Activated naive CD4-positive, alpha-beta T cell treated with anti-CD3 and anti-CD28 coated beads, Interleukin-2, amount 50 U/mL, for 72 hours (primary cell): ENCODE measurements at regions not wholly inside any gene's neighbourhood (a gene's known extent, or its start where the extent isn't known, plus 50 kb on each side); places are given as distances from the start of the nearest gene placed in this dataset.
"Not testable (repeated sequence)": the region's sequence is repeated elsewhere in the genome, so short reads cannot be mapped to it uniquely, and the experiment has no call there.

Source experiments
- ATAC-seq, 2 donors: fragments of 150-1000 bp; cut with Tn5 transposase; 2 replicates each; pipeline ENCODE4 v1.10.0; 2021; ENCODE audit warnings: mild to moderate bottlenecking in 2 of 2, moderate library complexity in 2 of 2
- DNase-seq, 2 donors: peaks; one replicate each; pipeline ENCODE4 v3.0.0; 2021 to 2022; ENCODE audit warnings: low spot score in 2 of 2
- H3K27ac Mint-ChIP-seq, 2 donors: one replicate each; pipeline ENCODE4 v1.8.0; 2022; ENCODE audit warnings: mild to moderate bottlenecking in 2 of 2, mixed read lengths in 2 of 2
- H3K36me3 Mint-ChIP-seq, 2 donors: one replicate each; pipeline ENCODE4 v1.8.0; 2022; ENCODE audit warnings: mixed read lengths in 2 of 2
- H3K9me3 Mint-ChIP-seq, 2 donors: one replicate each; pipeline ENCODE4 v1.8.0; 2022; ENCODE audit warnings: mixed read lengths in 2 of 2

DNA sequence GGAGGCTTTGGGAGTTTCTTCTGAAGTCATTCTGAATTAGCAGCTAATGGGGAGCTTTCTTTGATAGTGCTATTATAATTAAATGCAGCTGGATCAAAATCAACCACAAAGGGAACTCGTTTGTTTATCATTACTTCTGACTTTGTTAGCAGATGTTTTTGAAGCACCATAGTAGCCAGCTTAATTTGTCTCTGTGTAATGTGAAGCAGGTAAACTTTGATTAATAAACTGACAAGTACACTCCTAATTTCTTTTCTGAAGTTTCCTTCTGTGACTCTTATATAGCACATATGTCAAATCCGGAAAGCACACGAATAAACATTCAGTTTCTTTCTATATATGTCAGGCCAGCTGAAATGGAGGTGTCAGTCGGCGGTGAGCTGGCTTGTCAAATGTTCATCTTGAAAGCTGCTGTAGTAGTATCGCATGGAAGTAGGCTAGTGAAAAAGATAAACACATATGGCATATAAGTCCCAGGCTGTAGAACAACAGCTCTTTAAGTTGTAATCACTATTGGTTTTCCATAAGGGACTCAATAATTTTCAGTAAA, 451.9 kb upstream of the ZEB2 start:
- no peak for ATAC-seq
- Mint-ChIP-seq H3K27ac (no peak overlapping the region), H3K36me3 (peaks cover 0 to 12% of the 10 kb centered on the region in 2 donors), H3K9me3 (peaks cover 6 to 23% of the 10 kb centered on the region in 2 donors)
- no peak for DNase-seq

DNA sequence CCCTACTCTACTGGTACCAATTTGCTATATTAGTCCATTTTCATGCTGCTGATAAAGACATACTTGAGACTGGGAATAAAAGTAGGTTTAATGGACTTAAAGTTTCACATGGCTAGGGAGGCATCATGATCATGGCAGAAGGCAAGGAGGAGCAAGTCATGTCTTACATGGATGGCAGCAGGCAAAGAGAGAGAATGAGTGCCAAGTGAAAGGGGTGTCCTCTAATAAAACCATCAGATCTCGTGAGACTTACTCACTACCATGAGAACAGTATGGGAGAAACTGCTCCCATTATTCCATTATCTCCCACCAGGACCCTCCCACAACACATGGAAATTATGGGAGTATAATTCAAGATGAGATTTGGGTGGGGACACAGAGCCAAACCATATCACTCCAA, 450.5 kb upstream of the ZEB2 start:
- peaks cover 6 to 23% of the 10 kb centered on the region in 2 donors for H3K9me3 Mint-ChIP-seq
- H3K36me3 Mint-ChIP-seq, result peaks cover 0 to 12% of the 10 kb centered on the region in 2 donors
- H3K27ac Mint-ChIP-seq, ATAC-seq, DNase-seq: not testable (repeated sequence)

DNA sequence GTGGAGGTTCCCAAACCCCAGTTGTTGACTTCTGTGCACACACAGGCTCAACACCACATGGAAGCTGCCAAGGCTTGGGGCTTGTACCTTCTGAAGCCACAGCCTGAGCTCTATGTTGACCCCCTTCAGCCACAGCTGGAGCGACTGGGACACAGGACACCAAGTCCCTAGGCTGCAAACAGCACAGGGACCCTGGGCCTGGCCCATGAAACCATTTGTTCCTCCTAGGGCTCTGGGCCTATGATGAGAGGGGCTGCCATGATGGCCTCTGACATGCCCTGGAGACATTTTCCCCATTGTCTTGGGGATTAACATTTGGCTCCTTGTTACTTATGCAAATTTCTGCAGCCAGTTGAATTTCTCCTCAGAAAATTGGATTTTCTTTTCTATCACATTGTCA, 449.6 kb upstream of the ZEB2 start:
- Mint-ChIP-seq H3K9me3 (peaks cover 12 to 28% of the 10 kb centered on the region in 2 donors), H3K36me3 (peaks cover 6 to 12% of the 10 kb centered on the region in 2 donors)
- not testable (repeated sequence) for H3K27ac Mint-ChIP-seq, DNase-seq, ATAC-seq

DNA sequence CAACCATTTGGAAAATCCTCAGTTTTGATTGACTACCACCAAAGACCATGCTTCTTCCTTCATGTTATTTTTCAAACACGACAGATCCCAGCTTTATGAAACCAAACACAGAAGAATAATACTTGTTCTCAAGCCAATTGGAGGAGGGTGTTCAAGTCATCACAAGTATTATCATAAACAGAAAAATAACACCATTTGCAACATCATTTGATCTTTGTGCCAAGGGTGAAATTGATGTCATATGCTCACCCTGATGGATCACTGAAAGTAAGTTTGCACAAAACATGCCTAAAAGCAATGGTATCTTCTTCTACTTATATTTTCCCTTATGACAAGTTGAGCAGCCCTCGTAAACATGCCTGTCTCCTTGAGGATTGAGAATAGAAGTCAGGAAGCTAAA, 448.0 kb upstream of the ZEB2 start:
- ATAC-seq, result no peak
- H3K9me3 Mint-ChIP-seq, result peaks cover 16 to 32% of the 10 kb centered on the region in 2 donors
- no peak overlapping the region for H3K27ac Mint-ChIP-seq
- DNase-seq, result no peak
- peaks cover 6 to 12% of the 10 kb centered on the region in 2 donors for H3K36me3 Mint-ChIP-seq

DNA sequence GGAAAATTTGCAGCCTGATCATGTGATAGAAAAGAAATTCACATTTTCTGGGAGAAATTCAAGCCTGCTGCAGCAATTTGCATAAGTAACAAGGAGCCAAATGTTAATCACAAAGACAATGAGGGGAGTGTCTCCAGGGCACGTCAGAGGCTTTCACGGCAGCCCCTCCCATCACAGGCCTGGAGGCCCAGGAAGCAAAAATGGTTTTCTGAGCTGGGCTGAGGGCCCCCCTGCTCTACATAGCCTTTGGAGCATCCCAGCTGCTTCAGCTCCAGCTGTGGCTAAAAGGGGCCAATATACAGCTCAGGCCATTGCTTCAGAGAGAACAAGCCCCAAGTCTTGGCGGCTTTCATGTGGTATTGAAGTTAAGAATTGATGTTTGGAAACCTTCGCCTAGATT, 445.3 kb upstream of the ZEB2 start:
- H3K36me3 Mint-ChIP-seq, result peaks cover 5 to 6% of the 10 kb centered on the region in 2 donors
- ATAC-seq (no peak), DNase-seq (no peak)
- H3K27ac Mint-ChIP-seq, result no peak overlapping the region
- peaks cover 19 to 25% of the 10 kb centered on the region in 2 donors for H3K9me3 Mint-ChIP-seq

DNA sequence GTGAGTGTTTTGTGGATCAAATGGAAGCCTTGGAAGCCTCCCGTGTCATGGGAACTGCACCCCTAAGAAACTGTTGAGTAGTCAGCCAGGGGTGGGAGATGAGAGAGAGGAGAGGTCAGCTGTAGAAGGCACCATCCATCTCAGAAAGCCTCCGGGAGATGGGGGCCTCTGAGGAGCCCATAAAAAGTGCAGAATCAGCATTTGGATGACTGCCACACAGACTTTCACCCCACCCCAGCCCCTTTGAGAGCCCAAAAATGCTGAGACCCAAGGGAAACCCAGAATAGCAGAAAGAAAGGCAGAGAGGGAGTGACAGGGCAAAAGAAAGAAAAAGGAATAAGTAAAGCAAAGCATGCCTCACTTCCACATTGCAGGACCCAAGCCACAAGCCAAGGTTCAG, 443.1 kb upstream of the ZEB2 start:
- ATAC-seq (no peak), DNase-seq (no peak)
- H3K27ac Mint-ChIP-seq, result no peak overlapping the region
- H3K36me3 Mint-ChIP-seq, result peaks cover 0 to 6% of the 10 kb centered on the region in 2 donors
- H3K9me3 Mint-ChIP-seq, result peaks cover 13 to 15% of the 10 kb centered on the region in 2 donors

DNA sequence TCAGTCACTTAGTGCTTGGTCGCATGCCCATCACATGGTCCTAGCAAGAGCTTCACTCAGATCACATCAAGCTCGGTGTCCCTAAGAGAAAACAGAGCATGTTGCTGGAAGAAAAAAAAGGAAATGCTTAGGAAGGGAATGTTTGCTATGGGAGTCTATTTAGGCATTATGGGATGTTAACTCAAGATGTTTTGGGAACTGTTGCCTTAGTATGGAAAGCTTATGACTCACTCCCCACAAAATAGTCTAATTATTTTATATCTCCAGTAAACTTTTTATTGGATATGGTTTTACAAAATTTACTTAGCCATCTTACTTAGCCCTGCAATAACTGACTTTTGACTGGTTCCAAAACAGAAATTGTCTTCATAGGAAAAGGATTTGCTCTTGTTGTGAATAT, 439.5 kb upstream of the ZEB2 start:
- ATAC-seq (no peak), DNase-seq (no peak)
- Mint-ChIP-seq H3K27ac (no peak overlapping the region), H3K9me3 (peaks cover 6 to 8% of the 10 kb centered on the region in 2 donors), H3K36me3 (no peaks in the 10 kb centered on the region)

DNA sequence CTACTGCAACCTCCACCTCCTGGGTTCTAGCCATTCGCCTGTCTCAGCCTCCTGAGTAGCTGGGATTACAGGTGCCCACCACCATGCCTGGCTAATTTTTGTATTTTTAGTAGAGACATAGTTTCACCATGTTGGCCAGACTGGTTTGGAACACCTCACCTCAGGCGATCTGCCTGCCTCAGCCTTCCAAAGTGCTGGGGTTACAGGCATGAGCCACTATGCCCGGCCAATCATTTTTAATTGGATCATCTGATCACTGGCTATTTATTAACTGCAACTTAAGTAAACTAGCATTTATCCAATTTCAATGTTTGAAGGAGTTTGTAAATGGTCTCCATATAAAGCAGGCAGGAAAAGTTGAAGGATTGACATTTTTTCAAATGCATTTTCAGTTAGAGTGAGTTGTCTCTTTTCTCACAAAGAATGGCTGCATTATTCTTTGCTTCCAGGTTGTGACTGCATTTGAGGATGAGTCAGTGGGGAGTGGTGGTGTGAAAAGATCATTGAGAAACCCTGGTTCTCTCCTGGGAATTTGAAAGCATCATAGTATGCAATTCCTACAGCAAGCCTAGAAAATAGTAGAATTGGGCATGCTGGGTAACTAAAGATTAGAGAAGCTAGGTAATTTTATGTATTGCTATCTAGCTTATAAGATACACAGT, 431.1 kb upstream of the ZEB2 start:
- H3K9me3 Mint-ChIP-seq, result no peaks in the 10 kb centered on the region
- DNase-seq (no peak), ATAC-seq (no peak)
- H3K27ac Mint-ChIP-seq, result no peak overlapping the region
- no peaks in the 10 kb centered on the region for H3K36me3 Mint-ChIP-seq

DNA sequence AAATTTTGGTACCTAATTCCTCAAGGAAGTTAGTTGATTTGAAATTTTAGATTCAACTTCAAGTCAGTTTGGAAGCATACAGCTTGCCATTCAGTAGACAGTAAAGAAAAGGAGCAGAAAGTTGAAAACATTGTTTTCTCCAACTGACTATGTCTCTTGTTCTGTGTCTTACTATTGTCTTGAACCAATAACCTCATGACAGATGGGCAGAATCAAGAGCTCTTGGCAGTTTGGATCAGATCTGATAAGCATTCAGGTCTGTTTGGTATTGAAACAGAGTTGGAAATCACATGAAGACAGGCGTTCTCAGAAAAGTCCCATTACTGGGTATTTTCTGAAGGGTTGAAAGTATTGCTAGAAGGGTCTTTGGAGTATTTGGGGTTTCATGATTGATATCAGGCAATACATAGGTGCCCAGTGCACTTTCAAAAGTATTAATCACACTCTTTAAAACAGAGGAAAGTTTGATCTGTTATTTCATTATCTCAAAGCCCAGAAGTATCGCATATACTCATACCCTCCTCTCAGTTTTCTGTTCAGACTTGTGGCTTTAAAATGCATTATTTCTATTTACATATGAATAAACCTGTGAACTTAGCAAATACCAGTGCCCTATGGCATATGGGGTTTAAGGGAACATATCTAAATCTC, 428.4 kb upstream of the ZEB2 start:
- Mint-ChIP-seq H3K9me3 (no peaks in the 10 kb centered on the region), H3K36me3 (no peaks in the 10 kb centered on the region)
- ATAC-seq, result no peak

DNA sequence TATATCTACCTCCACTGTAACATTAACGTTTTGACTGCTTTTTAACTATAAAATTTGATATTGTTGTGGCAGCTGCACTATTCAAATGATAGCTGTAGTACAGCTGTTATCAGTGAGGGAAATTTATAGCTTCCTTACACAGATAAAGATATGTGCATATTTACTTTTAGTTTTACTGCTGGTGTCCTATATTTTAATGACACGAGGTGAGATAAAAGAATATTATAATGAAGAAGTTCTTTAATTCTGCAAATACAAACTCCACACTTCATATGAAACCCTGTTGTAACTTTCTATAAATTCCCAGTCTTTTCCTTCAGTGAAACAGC, 427.8 kb upstream of the ZEB2 start:
- Mint-ChIP-seq H3K27ac (no peak overlapping the region), H3K9me3 (no peaks in the 10 kb centered on the region), H3K36me3 (no peaks in the 10 kb centered on the region)
- DNase-seq (no peak), ATAC-seq (no peak)

More for the DNA sequence above, 428.4 kb upstream of the ZEB2 start:
- H3K27ac Mint-ChIP-seq, result no peak overlapping the region
- no peak for DNase-seq

DNA sequence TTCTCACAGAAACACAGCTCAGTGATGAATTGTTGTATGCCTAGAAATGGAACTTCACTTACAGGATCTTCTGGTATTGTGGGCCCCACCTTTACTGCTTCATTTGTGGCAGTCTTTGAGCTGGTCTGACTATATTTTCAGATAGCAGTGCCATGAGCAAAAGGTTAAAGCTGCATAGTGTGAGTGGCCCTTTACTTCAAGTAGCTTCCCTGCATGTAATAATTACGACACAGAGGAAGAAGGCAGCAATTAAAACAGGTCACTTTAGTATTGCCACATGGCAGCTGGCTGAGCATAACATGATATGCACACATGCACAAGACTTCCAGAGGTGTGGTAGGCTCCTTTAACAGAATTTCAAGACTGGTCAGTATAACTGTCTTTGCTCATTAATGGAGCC, 426.3 kb upstream of the ZEB2 start:
- Mint-ChIP-seq H3K27ac (no peak overlapping the region), H3K36me3 (no peaks in the 10 kb centered on the region), H3K9me3 (no peaks in the 10 kb centered on the region)
- ATAC-seq (no peak), DNase-seq (no peak)

DNA sequence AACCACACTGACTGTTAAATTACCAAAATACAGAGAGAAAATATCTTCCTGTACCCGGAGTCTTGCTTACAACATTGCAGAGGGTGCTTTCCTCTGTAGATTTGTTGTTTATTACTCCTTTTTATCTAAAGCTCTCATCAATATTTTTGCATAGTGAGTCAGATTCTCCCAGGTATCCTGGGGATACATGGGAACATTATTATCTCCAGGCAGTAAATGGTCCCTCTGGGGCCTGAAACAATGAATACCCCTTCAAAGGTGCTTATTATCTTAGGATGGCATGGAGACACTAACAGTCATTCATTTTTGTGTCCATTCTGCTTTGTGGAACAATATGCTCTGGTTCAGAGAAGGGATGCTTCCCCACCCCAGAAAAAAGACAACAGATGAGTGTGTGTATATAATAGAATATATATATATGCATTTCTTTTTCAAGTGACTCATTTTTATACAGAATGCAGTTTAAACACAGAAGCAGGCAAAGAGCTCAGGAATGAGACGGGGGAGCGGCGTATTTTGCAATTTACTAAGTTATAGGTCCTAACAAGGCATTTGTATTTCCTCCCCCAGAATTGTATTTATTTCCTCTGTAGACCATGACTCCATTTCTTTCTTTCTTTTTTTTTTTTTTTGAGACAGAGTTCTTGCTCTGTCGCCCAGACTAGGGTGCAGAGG, 424.8 kb upstream of the ZEB2 start:
- ATAC-seq, result no peak
- Mint-ChIP-seq H3K27ac (no peak overlapping the region), H3K36me3 (no peaks in the 10 kb centered on the region), H3K9me3 (no peaks in the 10 kb centered on the region)
- DNase-seq, result no peak

DNA sequence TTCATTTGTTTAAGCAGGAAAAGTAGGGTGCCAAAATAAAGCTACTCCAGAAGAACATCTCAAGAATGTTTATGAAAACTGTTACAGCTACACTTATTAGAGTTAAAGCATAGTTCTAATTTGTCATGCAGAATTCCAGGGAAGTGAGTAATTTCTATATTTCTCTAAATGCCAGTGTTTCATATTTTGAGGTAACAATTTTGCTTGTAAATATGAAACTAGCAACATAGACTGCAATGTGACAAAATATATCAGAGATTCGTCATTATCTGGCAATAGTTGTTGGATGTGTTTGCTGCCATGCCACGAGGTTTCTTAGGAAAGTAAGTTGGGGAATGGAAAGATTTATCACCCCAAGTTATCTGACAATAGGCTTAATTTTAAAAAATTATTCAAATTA, 424.1 kb upstream of the ZEB2 start:
- no peaks in the 10 kb centered on the region for H3K9me3 Mint-ChIP-seq

DNA sequence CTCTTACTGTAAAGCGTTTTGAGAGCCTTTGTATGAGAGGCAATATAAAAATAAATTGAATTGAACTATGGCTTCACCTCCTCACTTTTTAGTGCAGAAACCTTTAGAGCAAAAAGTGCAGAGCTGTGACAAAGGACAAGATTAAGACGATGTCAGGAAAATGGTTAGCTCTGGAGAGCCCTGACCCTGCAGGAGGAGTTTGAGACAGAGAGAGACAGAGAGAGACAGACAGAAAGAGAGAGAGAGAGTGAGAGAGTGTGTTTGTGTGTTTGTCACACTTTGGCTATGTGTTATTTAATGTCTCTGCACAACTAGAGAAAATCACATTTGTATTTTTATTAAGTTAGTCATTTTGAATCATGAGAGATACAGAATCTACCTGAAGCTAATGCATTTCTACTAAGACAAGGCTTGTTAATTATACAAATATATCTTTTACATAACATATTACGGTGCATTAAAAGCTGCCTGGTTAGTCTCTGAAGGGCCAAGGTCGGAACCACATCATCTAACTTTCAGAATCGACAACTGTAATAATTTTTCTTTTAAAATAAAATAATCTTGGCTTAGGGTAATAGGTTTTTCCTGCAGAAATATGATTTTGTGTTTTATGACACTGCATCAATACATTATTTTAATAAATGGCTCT, 423.5 kb upstream of the ZEB2 start:
- no peak for DNase-seq
- no peaks in the 10 kb centered on the region for H3K9me3 Mint-ChIP-seq
- no peak overlapping the region for H3K27ac Mint-ChIP-seq
- no peaks in the 10 kb centered on the region for H3K36me3 Mint-ChIP-seq
- ATAC-seq, result no peak

More for the DNA sequence above, 424.1 kb upstream of the ZEB2 start:
- H3K36me3 Mint-ChIP-seq, result no peaks in the 10 kb centered on the region
- ATAC-seq (no peak), DNase-seq (no peak)
- H3K27ac Mint-ChIP-seq, result no peak overlapping the region

DNA sequence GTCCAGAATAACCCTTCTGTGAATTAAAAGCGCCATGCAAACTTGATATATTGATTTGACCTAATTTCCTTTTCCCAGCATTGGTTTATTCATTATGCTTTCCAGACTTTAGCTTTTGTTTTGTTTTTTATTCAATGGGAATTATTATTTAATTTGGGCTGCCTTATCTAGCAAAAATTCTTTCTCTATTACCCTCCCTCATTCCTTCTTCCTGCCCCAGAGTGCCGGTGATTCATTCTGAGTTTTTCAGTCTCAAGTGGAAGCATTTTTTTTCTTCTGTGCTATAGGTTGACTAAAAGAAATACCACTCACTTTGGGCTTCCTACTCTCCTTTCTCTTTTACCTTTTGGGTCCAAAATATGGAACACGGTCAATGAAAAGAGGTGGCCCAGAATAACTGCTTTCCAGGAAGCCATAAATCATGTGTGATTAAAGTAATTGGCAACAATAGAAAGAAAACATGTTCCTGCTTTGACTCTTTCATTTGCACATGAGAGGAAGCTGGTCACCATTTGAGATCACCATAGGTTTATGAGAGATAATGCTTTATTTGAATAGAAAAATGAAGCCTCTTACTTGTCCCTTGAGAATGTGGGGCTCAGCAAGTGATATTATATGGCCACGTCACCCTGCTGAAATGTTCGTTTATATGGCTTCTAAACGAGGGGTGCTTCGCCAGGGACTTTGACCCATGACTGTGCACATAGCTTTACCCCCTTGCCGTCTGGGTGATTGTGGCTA, 422.8 kb upstream of the ZEB2 start:
- Mint-ChIP-seq H3K27ac (no peak overlapping the region), H3K9me3 (no peaks in the 10 kb centered on the region), H3K36me3 (no peaks in the 10 kb centered on the region)
- DNase-seq (no peak), ATAC-seq (no peak)

DNA sequence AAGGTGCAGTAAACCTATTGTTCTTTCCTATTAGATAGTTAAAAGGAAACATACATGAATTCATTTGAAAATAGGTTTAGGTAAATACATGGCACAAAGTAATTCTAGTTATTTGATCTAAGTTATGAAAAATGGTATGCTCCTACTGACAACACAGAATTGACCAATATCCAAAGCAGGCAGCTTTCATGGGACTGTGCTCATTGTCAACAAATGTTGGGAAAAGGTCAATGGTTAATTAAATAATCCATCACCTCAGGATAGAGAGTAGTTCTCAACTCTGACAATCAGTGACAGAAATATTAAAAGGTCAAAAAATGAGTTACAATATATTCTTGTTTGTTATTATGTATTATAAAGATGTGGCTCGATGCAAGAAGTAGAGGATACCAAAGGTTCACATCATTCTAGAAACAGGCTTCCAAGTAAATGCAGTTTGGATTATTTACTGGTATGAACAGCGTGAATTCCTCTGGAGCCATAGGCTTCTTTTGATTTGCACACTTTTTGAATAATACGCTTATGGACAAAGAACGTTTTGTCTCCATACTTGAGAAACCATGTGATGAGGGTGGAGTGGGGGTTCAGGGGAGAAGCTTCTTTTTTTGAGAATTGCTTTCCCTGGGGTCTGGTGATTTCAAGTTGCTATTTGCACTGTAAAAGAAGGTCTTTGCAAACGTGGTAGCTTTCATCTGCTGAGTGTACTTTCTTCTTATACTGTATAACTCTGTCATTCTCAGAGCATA, 422.0 kb upstream of the ZEB2 start:
- H3K27ac Mint-ChIP-seq, result no peak overlapping the region
- H3K36me3 Mint-ChIP-seq, result no peaks in the 10 kb centered on the region
- no peaks in the 10 kb centered on the region for H3K9me3 Mint-ChIP-seq
- ATAC-seq (no peak), DNase-seq (no peak)
